Osteoblast (primary cell): ENCODE measurements at regions not wholly inside any gene's neighbourhood (a gene's known extent, or its start where the extent isn't known, plus 50 kb on each side); places are given as distances from the start of the nearest gene placed in this dataset.

Source experiments
- DNase-seq: peaks from one replicate; pipeline ENCODE4 v3.0.0; 2011; ENCODE audit warnings: low spot score, mixed read lengths; ENCODE audit not compliant: insufficient read length; ENCODE audit errors: missing footprints
- H2AFZ ChIP-seq: 2 replicates; pipeline ENCODE4 v1.6.0; 2011; ENCODE audit warnings: mild to moderate bottlenecking, low read length
- H3K27ac ChIP-seq: 2 replicates; pipeline ENCODE4 v1.5.1; 2011; ENCODE audit warnings: mild to moderate bottlenecking, low read depth, low read length, moderate library complexity
- H3K27me3 ChIP-seq: 2 replicates; pipeline ENCODE4 v1.6.0; 2012; ENCODE audit warnings: mild to moderate bottlenecking, control low read depth, inconsistent platforms, low read length, moderate library complexity; ENCODE audit not compliant: insufficient read depth
- H3K36me3 ChIP-seq: 2 replicates; pipeline ENCODE4 v1.5.1; 2011; ENCODE audit warnings: mild to moderate bottlenecking, low read length, control low read depth, moderate library complexity; ENCODE audit not compliant: insufficient read depth
- H3K4me1 ChIP-seq: 2 replicates; pipeline ENCODE4 v1.5.1; 2011; ENCODE audit warnings: mild to moderate bottlenecking, low read length, control low read depth, moderate library complexity; ENCODE audit not compliant: insufficient read depth
- H3K4me2 ChIP-seq: 2 replicates; pipeline ENCODE4 v1.6.0; 2011; ENCODE audit warnings: mild to moderate bottlenecking, low read length; ENCODE audit not compliant: insufficient read depth
- H3K4me3 ChIP-seq: fragments of 200-600 bp; sonication (generic); 3 replicates; pipeline ENCODE4 v1.5.1; 2012; ENCODE audit warnings: mild to moderate bottlenecking, low read length, inconsistent platforms; ENCODE audit not compliant: insufficient read depth
- H3K79me2 ChIP-seq: 2 replicates; pipeline ENCODE4 v1.6.0; 2012; ENCODE audit warnings: mild to moderate bottlenecking, low read length, control low read depth, inconsistent platforms; ENCODE audit not compliant: insufficient read depth
- H3K9me3 ChIP-seq: 2 replicates; pipeline ENCODE4 v1.5.1; 2011; ENCODE audit warnings: low read depth, low read length, control low read depth
- H4K20me1 ChIP-seq: 2 replicates; pipeline ENCODE4 v1.6.0; 2012; ENCODE audit warnings: mild to moderate bottlenecking, low read length, control low read depth; ENCODE audit not compliant: insufficient read depth
- CTCF ChIP-seq: IDR thresholded peaks from 2 replicates; pipeline ENCODE4 v1.5.1; 2011; ENCODE audit warnings: mild to moderate bottlenecking, low read depth, low read length, moderate library complexity; ENCODE audit errors: extremely low read depth

- DNase-seq, result no peak
- Histone ChIP-seq H3K4me2 (no peak overlapping the region), H3K27ac (no peak overlapping the region), H3K36me3 (no peaks in the 10 kb centered on the region), H3K4me3 (no peak overlapping the region), H4K20me1 (no peaks in the 10 kb centered on the region), H3K27me3 (no peaks in the 10 kb centered on the region), H3K79me2 (no peaks in the 10 kb centered on the region), H2AFZ (no peak overlapping the region), H3K4me1 (no peaks in the 10 kb centered on the region), H3K9me3 (no peaks in the 10 kb centered on the region)
- no peak for TF ChIP-seq CTCF
These were observed 222.8 kb downstream of the LIG4 start for GRCh38 chr13:107992542-107992941.

- DNase-seq, result no peak
- no peak overlapping the region for H3K4me3 ChIP-seq
- no peak for TF ChIP-seq CTCF
- H3K9me3 ChIP-seq, result no peaks in the 10 kb centered on the region
- no peak overlapping the region for H2AFZ ChIP-seq
- no peak overlapping the region for H3K4me2 ChIP-seq
- H3K27ac ChIP-seq, result no peak overlapping the region
- no peaks in the 10 kb centered on the region for H3K4me1 ChIP-seq
- no peaks in the 10 kb centered on the region for H3K27me3 ChIP-seq
- no peaks in the 10 kb centered on the region for H4K20me1 ChIP-seq
- no peaks in the 10 kb centered on the region for H3K79me2 ChIP-seq
- H3K36me3 ChIP-seq, result no peaks in the 10 kb centered on the region
These were observed 238.2 kb downstream of the LIG4 start for GRCh38 chr13:107977071-107977574.

DNA sequence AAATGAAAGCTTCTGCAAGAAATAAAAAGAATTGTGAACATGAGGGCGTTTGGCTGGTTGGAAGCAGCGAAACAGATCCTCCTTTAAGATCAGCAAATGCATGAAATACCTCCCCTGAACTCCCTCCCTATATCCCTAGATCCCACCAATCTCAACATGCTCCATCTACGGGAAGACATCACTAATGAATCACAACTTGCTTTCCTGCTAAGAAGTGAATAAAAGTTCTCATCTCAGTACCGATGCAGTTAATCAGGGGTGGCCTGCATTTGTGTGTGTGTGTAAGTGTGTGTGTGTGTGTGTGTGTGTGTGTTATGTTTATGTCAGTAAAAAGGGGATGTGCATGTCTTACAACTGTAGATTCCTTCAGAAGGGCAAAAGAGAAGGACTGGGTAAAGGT lies 238.7 kb downstream of the LIG4 start:
- H3K4me1 ChIP-seq, result no peaks in the 10 kb centered on the region
- H2AFZ ChIP-seq, result no peak overlapping the region
- TF ChIP-seq CTCF, result no peak
- H3K27me3 ChIP-seq, result no peaks in the 10 kb centered on the region
- H3K4me2 ChIP-seq, result no peak overlapping the region
- H4K20me1 ChIP-seq, result no peaks in the 10 kb centered on the region
- no peak overlapping the region for H3K27ac ChIP-seq
- H3K9me3 ChIP-seq, result no peaks in the 10 kb centered on the region
- H3K36me3 ChIP-seq, result no peaks in the 10 kb centered on the region
- no peaks in the 10 kb centered on the region for H3K79me2 ChIP-seq
- DNase-seq, result no peak
- H3K4me3 ChIP-seq, result no peak overlapping the region

DNA sequence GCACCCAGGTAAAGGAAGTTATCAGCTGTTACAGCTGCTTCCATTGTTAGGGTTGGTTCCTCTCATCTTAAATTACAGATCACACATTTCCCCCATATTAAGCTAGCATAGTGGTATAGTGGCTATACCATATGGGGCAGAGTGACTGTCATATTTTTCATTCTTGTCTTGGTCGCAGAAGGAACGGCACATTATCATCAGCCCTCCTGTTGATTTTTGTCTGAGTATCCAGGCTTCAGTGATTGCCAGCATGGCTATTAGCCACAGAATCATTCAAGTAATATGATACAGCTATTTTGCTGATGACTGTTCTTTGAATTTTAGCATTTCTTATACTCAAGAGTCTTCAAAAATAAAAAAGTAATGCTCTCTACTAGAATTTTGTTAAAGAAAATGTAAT lies 240.9 kb downstream of the LIG4 start:
- no peaks in the 10 kb centered on the region for H3K27me3 ChIP-seq
- no peak overlapping the region for H3K4me3 ChIP-seq
- H3K9me3 ChIP-seq, result no peaks in the 10 kb centered on the region
- H3K36me3 ChIP-seq, result no peaks in the 10 kb centered on the region
- H3K4me1 ChIP-seq, result no peaks in the 10 kb centered on the region
- H3K4me2 ChIP-seq, result no peak overlapping the region
- H4K20me1 ChIP-seq, result no peaks in the 10 kb centered on the region
- H3K79me2 ChIP-seq, result no peaks in the 10 kb centered on the region
- H3K27ac ChIP-seq, result no peak overlapping the region
- no peak overlapping the region for H2AFZ ChIP-seq
- no peak for TF ChIP-seq CTCF
- DNase-seq, result no peak
